Left ventricle myocardium superior (tissue), 1 donor: ENCODE measurements at regions not wholly inside any gene's neighbourhood (a gene's known extent, or its start where the extent isn't known, plus 50 kb on each side); places are given as distances from the start of the nearest gene placed in this dataset.
"Not testable (repeated sequence)": the region's sequence is repeated elsewhere in the genome, so short reads cannot be mapped to it uniquely, and the experiment has no call there.

Experiments used
- ATAC-seq: fragments of 200-7000 bp; cut with Tn5 transposase; one replicate; pipeline ENCODE4 v1.9.1; 2020; ENCODE audit warnings: mild to moderate bottlenecking, moderate library complexity
- DNase-seq: peaks from one replicate; pipeline ENCODE4 v3.0.0-alpha.2; 2020
- intact Hi-C: fragments of 100-400 bp; cut with micrococcal nuclease; formaldehyde crosslinking; loops from one replicate; pipeline ENCODE4 v1.11.0; 2022
- donor health status: DM: no; HTN: yes; CAD: no; lungs with severe emphysema.

DNA sequence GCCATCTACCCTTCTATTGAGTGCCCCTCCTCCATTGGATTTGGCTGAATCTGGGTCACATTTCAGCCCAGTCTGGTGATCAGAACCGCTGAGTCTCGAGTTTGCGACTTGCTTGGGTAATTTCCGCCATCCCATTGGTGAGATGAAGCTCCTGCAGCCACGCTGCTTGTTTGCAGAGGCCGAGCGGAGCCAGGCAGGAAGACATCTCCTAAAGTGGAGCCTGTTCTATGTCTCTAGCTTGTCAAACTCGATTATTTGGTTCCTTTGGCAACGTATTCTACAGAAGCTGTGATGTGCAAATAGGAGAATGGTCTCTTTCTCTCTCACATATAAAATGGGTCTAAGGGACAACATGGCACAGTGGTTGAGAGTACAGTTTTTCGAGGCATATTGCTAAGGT lies 206.8 kb upstream of the PLXNA2 start:
- no peak for DNase-seq
- intact Hi-C loops = no loop called here

GRCh38 chr1:208455821-208456220 lies 211.6 kb upstream of the PLXNA2 start:
- intact Hi-C loops = no loop called here
- DNase-seq (no peak), ATAC-seq (no peak)

More for the DNA sequence above, 206.8 kb upstream of the PLXNA2 start:
- no peak for ATAC-seq

DNA sequence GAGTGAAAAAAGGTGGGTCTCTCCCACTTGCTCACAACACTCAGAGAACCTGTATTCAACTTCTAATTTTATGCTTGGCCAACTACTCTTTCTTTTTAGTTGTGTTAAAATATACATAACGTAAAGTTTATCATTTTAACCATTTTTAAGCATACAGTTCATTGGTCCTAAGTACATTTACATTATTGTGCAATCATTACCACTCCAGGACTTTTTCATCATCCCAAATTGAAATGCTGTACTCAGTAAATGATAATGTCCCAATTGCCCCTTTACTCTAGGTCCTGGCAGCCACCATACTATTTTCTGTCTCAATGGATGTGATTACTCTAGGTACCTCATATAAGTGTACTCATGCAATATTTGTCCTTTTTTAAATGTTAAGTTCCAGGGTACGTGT lies 212.3 kb upstream of the PLXNA2 start:
- DNase-seq = no peak
- intact Hi-C loops = no loop called here
- no peak for ATAC-seq

GRCh38 chr1:208460823-208461222 lies 216.6 kb upstream of the PLXNA2 start:
- ATAC-seq (no peak), DNase-seq (no peak)
- intact Hi-C loops = no loop called here

GRCh38 chr1:208461680-208462079 lies 217.5 kb upstream of the PLXNA2 start:
- ATAC-seq (no peak), DNase-seq (no peak)
- intact Hi-C loops = no loop called here

DNA sequence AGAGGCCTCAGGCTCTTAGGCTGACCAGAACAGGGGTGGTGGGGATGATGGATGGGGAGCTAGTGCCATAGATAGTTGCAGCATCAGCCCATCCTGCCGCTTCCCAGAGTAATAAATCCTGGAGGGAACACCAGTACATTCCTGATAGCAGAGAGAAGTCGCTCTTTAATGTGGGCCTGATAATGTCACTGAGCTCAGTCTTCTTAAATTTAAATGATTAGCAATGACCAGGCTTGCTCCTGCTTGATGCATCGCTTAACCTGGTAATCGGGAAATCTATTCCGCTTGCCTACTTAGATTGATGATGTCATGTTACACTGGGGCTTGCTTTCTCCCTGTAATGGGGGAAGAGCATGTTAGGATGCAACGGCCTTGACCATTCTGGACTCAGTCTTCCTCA lies 218.6 kb upstream of the PLXNA2 start:
- intact Hi-C loops = no loop called here
- DNase-seq (no peak), ATAC-seq (no peak)

GRCh38 chr1:208465266-208465665 lies 221.1 kb upstream of the PLXNA2 start:
- intact Hi-C loops = no loop called here

GRCh38 chr1:208465786-208466590 lies 221.8 kb upstream of the PLXNA2 start:
- intact Hi-C loops = no loop called here
- DNase-seq = no peak

More at GRCh38 chr1:208465266-208465665, 221.1 kb upstream of the PLXNA2 start:
- ATAC-seq = no peak
- no peak for DNase-seq

GRCh38 chr1:208467151-208467780 lies 223.1 kb upstream of the PLXNA2 start:
- intact Hi-C loops = no loop called here
- ATAC-seq (no peak), DNase-seq (no peak)

More at GRCh38 chr1:208465786-208466590, 221.8 kb upstream of the PLXNA2 start:
- no peak for ATAC-seq

GRCh38 chr1:208475449-208475848 lies 231.3 kb upstream of the PLXNA2 start:
- intact Hi-C loops = no loop called here
- no peak for DNase-seq
- ATAC-seq = peak; percentile 64

DNA sequence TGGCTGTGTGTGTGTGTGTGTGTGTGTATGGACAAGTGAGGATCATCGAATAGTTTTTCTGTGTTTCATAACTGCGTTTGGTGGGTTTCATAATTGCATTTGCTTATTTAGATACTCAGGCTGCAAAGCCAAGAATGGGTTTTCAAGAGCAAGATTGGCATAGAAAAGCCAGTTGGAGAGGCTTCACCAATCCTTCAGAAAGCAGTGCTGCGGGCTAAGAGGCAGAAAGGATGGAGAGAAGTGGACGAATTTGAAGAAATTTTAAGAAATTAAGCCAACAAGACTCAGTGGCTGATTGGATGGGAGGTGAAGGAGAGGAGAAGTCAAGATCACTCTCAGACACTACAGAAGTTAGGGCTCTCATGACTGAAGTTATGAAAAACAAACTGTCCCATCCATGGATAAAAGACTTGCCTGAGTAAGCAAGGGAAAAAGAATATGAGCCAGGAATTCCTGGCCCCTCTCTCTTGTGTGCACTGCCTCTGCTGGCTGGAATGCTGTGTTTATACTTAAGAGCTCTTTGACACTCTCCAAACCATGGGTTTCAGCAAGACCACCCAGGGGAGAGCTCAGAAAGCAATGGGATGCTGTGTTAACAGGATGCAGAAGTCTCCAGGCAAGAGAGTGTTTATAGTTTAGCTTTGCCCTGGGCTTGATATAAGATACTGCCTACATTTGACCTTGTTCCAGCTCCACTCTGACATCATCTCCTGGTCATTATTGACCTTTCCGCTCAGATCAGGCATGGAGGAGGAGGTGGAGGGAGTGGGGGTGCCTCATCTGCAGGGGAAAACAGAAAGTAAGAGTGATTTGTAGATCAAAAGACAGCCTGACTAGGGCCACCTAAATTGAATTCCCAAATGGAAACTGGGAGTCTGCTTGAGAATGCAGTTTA lies 232.0 kb upstream of the PLXNA2 start:
- ATAC-seq (peak; percentile 68), DNase-seq (no peak)
- intact Hi-C loops = no loop called here

GRCh38 chr1:208476846-208477170 lies 232.6 kb upstream of the PLXNA2 start:
- DNase-seq (no peak), ATAC-seq (no peak)
- intact Hi-C loops = no loop called here

DNA sequence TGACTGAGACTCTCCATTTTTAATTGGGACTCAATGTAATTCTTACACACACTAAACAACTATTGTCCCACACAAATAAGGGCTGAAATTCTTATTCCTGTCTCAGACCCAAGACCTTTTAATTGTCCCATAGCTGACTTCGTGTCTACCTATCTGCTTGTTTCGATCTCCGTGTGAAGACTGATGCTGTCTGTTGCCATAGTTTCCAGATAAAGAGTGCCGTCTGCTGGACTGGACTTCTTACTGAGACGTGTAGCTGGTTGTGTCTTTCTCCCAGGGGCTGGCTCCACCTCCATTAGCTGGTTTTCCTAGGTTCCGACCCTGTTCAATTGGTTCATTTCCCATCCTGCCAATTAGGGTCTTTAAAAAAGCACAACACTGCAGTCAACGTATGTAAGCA lies 235.3 kb upstream of the PLXNA2 start:
- DNase-seq (no peak), ATAC-seq (no peak)
- intact Hi-C loops = no loop called here

DNA sequence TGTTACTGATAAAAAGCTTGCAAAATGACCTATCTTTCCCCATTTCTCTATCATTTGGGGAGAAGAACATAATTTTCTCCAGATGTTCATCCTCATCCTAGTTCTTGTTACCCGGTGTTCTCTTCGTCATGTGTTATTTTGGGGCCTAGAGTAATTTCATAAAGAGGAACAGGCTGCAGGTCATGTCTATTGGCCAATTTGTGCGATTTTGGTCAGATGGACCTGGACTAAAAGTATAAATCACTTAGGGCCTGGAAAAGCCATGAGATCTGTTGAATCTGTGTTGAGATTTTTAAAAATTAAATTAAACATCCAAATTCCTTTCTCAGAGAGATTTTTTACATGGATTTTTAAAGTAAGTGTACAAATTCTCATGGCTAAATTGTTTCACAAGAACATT lies 241.3 kb upstream of the PLXNA2 start:
- ATAC-seq (no peak), DNase-seq (no peak)
- intact Hi-C loops = no loop called here

DNA sequence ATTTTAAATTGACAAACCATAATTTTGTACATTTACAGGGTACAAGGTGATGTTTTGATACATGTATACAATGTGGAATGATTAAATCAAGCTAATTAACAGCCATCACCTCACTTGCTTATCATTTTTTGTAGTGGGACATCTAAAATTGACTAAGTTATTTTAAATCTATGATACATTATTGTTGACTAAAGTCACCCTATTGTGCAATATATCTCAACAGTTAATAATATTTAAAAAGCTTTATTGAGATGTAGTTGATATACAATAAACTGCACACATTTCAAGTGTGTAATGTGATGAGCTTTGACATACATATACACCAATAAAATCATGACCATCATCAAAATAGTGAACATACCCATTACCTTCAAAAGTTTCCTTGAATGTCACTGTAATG lies 242.5 kb upstream of the PLXNA2 start:
- intact Hi-C loops = no loop called here
- ATAC-seq (no peak), DNase-seq (no peak)

GRCh38 chr1:208488432-208488831 lies 244.2 kb upstream of the PLXNA2 start:
- DNase-seq, intact Hi-C loops, ATAC-seq: not testable (repeated sequence)

DNA sequence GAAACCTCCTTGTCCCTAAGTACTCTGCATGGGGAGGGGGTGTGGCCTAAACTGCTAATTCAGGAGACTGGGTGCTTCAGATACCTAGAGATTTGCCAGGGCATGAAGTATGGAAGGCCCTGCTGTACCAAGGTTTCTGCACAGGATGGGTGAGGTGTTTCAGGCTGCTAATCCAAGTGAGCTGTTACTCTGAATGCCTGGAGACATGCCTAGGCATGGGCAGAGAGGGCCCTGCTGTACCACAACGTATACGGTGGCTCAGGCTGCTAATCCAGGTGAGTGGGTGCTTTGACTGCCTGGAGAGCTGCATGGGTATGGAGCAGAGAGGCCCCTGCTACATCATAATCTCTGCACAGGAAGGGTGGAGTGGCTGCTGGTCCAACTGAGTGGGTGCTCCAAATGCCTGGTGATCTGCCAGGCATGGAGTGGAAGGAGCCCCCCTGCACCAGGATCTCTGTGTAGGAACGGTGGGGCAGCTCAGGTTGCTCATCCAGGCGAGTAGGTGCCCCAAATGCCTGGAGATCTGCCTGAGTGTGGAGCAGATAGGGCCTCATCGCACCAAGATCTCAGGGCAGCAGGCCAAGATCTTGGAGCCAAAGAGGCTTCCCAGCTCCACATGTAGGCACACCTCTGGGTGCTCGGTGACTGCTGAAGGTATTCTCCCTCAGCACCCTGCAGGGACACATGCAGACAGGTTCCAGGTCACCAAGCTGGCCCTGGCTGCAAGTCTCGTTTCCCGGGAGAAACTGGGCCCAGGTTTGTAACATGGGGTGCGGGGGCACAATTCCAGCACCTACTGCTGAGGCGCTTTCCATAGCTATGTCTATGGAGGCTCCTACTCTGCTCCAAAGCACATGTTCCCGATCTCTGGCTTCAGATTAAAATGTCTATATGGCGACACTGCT lies 252.5 kb upstream of the PLXNA2 start:
- no peak for ATAC-seq
- no peak for DNase-seq
- intact Hi-C loops = no loop called here

DNA sequence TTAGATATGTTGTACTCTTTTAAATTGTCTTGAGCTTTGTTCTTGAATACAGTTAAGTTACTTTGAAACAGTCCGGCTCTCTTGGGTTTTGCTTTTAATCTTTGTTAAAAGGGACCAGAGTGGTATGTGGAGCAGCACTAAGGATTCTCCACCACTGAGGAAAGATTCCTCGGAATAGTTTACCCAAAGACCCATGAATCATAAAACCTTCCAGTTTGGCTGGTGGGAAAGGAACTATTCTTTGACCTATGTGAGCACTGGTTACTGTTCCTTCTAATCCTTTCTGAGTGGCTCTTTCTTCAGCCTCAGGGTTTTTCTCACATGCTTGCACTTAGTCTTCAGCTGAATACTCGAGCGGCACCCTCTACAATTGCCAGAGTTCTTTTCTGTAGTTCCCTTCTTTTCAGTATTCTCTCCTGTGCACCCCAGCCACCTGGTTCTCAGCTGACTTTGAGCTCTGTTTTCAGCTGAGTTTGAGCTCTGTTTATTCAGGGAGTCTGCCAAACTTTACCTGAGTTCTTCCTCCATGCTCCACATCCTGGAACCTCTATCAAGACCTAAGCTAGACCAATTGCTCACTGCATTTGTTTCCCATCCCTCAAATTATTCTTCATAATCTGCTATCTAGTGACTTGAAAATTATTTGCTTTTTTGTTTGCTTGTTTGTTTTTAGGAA lies 253.8 kb upstream of the PLXNA2 start:
- no peak for ATAC-seq
- intact Hi-C loops = no loop called here

GRCh38 chr1:208499026-208499425 lies 254.8 kb upstream of the PLXNA2 start:
- ATAC-seq = no peak
- no peak for DNase-seq
- intact Hi-C loops = no loop called here

More for the DNA sequence above, 253.8 kb upstream of the PLXNA2 start:
- no peak for DNase-seq
